Umbilical cord (tissue), 1 donor: ENCODE measurements at regions not wholly inside any gene's neighbourhood (a gene's known extent, or its start where the extent isn't known, plus 50 kb on each side); places are given as distances from the start of the nearest gene placed in this dataset.

Experiments used
- DNase-seq: peaks from one replicate; pipeline ENCODE4 v3.0.0-alpha.2; 2015; ENCODE audit warnings: low spot score

GRCh38 chr1:87437663-87438295 is 109.1 kb downstream of the LMO4 start:
- DNase-seq = no peak

GRCh38 chr1:87439821-87440220 is 111.1 kb downstream of the LMO4 start:
- DNase-seq = no peak

DNA sequence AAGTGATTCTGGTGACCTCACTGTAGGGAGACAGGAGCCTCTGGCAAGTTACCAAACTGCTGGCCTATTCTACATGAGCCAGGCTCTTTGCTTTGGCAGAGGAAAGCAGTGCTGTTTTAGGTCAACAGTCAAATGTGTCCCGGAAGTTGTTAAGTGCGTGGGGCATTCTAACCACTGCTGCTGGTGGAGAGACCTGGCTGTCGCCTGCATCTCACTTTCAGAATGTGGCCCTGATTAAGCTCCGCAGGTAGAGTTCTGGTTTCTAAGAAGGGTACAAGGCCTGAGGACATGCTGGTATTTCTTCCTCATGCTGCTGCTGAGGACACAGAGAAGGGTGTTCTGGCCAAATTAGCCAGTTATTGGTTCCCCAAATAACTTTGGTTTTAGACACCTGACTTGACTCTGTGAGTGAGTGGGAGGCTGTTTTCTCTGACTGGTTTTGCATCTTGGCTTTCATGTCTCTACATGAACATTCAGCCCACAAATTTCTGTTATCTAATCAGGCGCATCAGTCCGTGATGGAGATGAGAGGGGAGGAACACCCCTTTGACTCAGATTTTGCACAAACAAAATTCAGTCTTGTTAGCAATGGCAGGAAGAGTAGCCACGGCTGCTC is 120.8 kb downstream of the LMO4 start:
- DNase-seq = peak; percentile 60

GRCh38 chr1:87450136-87450535 is 121.5 kb downstream of the LMO4 start:
- DNase-seq = no peak

GRCh38 chr1:87450615-87451209 is 122.0 kb downstream of the LMO4 start:
- no peak for DNase-seq

- DNase-seq = no peak
Observed at GRCh38 chr1:87451229-87451920, 122.7 kb downstream of the LMO4 start.

GRCh38 chr1:87452648-87453047 is 124.0 kb downstream of the LMO4 start:
- DNase-seq = no peak

DNA sequence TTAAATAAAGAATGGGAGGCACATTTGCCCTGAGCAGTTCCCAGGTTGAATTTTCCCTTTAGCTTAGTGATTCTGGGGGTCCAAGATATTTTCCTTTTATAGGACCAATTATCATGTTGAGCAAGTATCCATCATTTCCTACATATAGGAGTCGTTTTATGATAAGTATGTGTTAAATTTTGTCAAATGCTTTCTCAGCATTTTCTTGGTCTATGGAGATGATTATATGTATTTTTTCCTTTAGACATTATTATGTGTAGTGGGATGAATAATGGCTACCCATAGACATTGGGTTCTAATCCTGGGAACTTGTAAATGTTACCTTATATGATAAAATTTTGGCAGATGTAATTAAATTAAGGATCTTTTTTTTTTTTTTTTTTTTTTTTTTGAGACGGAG is 128.7 kb downstream of the LMO4 start:
- no peak for DNase-seq

GRCh38 chr1:87462894-87463293 is 134.2 kb downstream of the LMO4 start:
- no peak for DNase-seq

GRCh38 chr1:87464022-87464490 is 135.4 kb downstream of the LMO4 start:
- peak; percentile 77 for DNase-seq

DNA sequence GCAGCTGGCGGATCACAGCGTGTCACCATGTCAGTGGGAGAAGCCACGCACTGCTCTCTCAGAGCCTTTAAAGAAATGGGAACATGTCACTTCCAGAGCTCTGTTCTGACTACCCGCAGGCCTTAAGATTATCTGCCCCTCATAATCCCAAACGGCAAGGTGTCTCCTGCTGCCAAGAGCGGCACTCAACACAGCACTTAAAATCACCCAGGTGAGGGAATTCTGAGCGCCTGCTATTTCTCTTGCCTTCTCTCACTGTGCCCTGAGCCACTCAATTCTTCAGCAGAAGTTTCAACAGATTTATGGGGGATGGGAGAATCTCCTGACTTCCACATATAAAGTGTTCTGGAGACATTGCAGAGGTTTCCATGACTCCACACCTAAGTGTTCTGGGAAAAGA is 137.9 kb downstream of the LMO4 start:
- DNase-seq = no peak

DNA sequence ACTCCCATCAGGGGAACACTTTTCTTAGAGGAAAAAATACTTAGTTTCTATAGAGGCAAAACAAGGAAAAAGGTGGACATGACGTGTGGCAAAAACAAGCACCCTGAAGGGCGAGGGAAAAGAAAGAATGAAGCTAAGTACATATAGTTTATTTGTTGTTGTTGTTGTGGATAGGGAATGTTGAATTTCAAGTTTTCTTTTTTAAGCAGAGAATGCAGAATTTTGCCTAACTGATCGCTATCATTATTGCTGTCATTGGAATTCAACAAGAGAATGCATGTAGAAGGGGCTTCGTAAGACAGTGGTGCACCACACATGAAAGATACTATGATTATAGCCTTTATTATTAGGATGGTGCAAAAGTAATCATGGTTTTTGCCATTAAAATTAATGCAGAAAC is 144.0 kb downstream of the LMO4 start:
- DNase-seq = no peak

- DNase-seq = no peak
Observed at GRCh38 chr1:87473203-87473661, 144.6 kb downstream of the LMO4 start.

DNA sequence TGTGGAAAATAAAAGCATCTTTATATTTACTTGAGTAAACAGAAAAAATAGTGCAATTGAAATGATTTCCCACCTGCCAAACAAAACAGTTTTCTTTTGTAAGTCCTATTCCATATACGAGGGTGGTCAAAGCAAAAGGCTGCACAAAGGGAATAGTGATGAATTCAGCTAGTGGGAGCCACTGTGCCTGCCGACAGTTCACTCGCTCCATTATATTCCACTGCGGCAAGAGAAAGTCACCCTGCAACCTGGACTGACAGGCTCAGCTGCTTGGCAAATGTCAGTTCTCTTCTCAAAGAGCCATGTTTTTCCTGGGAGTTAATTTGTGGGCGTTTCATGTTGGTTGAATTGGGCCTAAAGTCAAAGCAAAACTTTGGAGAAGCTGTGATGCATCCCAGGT is 145.4 kb downstream of the LMO4 start:
- DNase-seq = no peak

GRCh38 chr1:87478231-87478630 is 149.6 kb downstream of the LMO4 start:
- no peak for DNase-seq

DNA sequence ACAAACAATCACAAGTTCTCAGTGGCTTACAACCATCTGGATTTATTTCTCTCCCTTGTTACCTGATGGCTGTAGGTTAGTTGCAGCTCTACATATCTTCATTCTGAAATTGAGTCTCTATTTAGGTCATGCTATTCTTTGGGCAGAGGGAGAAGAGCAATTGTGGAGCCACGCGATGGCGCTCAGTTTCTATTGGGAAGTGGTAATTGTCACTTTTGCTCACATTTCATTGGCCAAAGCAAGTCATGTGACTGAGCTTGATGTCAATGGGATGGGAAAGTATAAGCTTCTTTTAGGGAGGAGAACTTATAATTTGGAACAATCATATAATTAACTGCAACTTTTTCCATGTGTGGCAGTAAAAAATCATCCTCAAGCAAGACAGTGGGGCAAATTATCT is 166.5 kb downstream of the LMO4 start:
- no peak for DNase-seq

DNA sequence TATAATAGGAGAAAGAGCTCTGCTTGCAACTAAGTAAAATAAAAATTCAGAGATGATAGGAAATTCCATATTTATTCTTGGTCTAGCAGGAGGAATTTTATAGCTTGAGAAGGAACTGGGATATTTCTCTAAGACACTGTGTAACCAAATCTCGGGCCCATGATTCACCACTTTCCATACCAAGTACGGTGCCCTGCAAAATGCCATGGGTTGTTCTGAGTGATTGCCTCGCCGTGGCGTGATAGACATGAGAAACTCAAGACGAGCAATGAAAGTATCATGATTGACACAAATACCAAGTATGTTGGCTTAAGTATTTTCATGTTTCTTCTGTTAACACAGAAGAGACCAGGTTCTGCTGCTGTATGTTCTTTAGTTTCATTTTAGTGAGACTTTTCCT is 167.2 kb downstream of the LMO4 start:
- DNase-seq = no peak

GRCh38 chr1:87497380-87498203 is 168.9 kb downstream of the LMO4 start:
- DNase-seq = peak; percentile 60

DNA sequence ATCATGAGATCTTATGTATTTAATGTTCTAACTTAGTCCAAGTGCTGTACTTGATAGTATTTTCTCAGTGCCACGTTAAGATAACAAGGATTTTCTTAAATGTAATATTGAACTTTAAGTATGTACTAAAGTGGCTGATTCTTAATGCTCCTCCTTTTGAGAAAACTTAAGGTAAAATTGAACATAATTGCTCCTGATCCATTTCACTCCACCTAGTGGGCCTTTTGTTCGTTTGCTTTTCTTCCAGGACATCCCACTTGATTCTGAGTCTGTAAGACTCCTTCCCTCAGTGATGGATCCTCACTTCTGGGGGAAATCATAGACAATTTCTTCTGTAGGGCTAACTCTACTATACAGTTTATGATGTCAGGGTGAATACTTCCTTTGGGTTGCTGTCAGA is 173.1 kb downstream of the LMO4 start:
- no peak for DNase-seq

- no peak for DNase-seq
Observed at GRCh38 chr1:87505391-87505983, 176.8 kb downstream of the LMO4 start.

- DNase-seq = no peak
Observed at GRCh38 chr1:87506147-87506546, 177.5 kb downstream of the LMO4 start.
